Inflammatory macrophage treated with lipopolysaccharide for 1 hour (primary cell): ENCODE measurements at regions not wholly inside any gene's neighbourhood (a gene's known extent, or its start where the extent isn't known, plus 50 kb on each side); places are given as distances from the start of the nearest gene placed in this dataset.
A peak's percentile ranks its signal among the peaks of the same experiment; 100 is the strongest.

Experiments used
- DNase-seq, 2 donors: peaks; one replicate each; pipeline ENCODE4 v3.0.0-alpha.2; 2020 to 2022

DNA sequence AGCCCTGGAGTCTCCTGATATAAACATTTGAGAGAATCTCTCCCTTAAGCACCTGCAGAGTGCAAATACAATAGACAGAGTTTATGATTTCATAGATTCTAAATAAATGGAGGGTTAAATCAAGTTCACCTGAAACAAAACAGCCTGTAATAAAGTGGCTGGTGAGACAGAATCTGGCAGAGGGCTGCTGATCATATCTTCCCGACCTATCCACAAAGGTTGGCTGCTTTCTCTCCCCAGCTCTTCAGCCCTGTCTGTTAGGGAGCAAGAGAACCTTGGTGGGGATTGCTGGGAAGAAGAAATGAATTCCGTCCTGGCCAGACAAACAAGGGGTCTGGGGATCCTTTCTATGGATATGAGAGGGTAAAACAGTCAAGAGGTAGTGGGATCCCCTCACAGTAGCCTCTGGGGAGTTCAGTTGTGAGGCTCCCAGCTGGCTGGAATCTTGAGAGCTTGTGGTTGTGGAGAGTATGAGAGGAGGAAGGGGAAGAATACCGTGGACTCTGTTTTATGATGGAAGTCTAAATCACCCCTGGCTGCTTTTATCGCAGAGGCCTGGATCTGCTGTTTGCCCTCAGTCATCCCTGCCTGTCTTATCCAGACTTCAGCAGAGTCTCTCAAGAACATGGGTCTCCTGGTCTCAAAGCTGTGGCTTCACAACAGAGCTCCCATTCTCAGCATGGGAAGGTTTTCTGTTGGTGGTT, 451.3 kb downstream of the NTRK3 start:
- no peak for DNase-seq

DNA sequence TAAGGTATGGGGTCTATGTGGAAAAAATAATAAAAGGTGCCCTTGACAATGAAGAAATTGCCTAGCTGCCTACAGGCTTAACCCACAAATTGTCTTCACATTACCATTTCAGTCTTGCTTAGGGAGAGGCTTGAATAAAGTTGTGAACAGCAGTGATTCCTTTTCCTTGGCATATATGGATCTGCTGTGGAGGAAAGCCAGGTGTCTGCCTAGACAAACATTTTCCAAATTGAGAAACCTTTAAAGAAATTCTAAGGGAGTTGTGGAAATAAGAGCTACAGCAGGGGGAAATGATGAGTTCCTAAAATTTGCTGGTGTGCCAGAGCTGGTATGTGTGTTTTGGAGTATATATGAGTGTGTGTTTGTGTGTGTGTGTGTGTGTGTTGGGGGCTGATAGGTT, 452.1 kb downstream of the NTRK3 start:
- DNase-seq: no peak

DNA sequence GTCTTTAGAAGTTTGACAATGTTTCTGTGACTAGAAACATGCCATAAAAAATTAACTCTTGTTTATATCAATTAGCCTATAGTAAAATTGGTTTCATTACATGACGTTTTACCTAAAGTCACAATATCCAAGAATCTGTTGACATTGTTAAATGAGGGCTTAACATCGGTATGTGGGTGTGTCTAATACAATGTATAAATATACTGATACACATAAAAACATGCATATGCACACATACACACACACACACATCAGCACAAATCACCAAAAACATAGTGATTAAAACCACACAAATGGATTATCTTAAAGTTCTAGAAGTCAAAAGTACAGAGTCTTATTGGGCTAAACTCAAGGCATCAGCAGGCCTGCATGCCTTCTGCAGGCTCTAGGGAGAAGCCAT, 456.7 kb downstream of the NTRK3 start:
- DNase-seq: no peak

DNA sequence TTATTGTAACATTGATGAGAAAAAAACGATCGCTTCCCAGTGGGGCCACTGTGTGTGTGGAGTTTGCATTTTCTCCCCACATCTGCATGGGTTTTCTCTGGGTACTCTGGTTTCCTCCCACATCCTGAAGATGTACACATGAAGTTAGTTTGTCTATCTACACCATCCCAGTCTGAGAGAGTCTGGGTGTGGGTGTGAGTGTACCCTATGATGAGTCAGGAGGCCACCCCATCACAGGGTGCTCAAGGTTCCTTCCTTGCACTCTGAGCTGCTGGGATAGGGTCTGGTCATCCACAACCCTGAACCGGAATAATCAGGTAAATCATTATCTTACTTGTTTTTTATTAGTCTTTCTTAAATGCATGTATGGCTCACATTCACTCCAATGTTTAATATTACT, 457.1 kb downstream of the NTRK3 start:
- no peak for DNase-seq

DNA sequence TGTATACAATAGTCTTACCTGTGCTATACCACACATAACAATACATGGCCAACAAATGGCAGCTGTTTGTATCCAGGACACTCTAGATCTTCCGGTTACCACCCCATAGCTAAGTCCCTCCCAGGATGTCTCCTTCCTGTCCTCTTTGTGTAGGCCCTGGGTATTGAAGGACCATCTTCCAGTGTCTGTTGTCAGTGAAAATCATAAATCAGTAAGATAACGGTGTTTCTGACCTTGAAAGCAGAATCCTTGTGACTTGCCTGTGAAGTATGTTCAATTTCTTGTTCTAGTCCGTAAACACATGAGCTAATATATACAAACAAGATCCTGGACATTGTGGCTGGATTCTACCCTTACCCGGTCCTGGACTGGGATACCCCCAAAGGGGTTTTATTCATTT, 462.8 kb downstream of the NTRK3 start:
- no peak for DNase-seq

DNA sequence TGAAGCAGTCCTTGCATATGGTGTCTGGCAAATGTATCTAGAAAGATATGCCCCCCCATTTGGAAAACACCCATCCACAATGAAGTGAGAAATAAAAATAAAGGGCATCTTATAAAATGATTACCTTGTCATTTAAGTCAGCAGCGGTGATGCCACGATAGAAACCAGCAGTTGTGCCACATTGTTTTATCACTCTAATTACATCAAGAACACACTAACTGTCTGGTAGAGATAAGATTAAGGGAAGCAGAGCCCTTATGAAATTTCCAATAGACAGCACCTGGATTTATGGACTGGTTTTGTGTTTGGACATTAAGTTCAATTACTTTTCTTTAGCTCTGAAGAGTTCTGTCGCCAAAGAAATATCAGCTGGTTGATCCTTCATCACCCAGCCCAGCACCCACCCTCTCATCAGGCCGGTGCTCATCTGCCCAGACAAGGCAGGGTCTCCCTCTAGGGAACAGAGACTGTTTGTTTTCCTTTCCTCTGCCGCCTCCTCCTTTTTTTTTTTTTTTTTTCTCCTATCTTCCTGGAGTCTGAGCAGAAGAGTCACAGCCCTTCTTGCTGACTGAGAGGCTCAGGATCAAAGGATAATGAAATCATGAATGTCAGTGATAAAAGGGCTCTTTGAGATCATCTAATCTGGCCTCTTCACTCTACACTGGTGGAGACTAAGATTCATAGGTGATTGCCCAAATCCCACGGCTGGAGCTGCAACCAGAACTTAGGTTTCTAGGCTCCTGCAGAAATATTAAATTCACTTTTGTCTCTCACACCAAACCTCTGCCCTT, 464.1 kb downstream of the NTRK3 start:
- no peak for DNase-seq

DNA sequence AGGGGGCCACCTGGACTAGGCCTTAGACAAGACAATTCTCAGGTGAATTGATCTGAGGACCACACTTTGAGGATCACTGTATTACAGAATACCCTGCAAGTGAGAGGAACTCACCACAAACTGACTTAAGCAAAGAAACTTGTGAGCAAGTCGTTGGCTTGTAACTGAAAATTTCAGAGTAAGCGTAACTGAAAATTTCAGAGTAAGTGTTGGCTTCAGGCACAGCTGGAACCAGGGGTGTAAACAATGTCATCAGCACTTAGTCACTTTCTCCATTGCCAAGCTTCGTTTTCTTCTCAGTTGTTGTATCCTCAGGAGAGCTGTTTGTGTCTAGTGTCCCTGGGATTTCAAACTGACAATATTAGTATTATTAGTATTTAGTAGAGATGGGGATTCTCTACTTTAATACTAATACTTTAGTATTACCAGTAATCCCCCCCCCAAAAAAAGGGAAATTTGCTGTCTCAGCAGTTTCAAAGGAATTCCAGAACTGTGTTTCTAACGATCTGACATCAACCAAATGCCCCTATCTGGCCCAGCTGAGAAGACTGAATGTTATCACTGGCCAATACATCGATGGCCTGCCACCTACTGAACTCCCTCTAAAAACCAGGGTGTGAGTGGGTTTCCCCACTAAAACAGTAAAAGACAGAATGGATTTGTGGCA, 474.4 kb downstream of the NTRK3 start:
- no peak for DNase-seq

DNA sequence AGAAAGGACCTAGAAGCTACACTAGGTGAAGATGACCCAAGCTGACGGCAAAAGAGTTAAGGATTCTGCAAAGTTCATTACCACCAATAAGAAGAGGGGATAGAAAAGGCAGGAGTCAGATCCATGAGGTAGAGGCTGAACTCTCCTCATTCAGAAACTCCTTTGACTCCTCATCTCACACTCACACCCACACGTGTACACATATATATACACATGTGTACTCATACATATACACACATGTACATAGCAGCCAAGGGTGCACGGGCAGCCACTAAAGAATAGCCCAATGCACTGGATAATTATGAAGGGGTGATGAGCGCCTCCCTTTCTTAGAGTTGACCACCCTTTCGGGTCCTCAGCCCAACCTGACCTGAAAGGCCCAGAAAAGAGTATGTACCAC, 476.8 kb downstream of the NTRK3 start:
- no peak for DNase-seq

DNA sequence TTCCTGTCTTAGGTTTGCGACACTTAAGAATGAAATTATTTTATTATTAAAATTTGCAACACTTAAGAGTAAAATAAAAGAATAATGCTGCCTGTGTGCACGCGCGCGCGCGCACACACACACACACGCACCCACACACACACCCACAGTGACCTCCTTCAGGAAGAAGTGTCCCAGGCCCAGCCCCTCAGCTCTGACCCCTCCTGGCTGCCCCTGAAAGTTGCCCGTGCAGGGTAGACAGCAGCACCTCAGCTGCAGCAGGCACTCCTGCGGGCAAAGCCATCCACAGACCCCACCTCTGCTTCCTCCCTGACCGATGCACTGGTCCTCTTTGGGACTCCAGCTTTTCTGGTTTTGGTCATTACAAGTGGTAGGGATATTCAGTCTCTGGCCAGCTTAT, 478.2 kb downstream of the NTRK3 start:
- no peak for DNase-seq

DNA sequence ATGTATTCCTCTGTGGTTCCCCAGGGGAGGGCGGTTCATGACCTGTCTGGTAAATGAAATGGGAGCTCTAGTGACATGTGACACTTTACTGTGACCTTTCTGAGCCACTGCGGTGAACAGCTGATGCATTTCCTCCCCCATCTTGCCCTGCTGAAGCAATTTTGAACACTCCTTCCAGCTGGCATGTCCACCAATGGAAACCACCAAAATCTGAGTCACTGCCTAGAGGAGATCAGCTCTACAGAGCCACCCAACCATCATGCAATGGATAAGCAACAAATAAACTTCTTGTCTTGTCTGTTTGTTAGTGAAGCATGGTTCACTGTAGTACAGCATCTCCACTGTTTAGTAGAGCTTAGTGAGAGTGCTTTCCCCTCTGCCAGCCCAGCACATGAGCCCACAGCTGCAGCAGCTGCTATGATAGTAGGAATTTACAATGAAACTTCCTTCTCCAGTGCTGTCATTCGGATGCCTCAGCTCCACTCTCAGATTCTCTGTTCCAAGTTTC, 479.4 kb downstream of the NTRK3 start:
- peak; percentile 9 to 59 for DNase-seq

DNA sequence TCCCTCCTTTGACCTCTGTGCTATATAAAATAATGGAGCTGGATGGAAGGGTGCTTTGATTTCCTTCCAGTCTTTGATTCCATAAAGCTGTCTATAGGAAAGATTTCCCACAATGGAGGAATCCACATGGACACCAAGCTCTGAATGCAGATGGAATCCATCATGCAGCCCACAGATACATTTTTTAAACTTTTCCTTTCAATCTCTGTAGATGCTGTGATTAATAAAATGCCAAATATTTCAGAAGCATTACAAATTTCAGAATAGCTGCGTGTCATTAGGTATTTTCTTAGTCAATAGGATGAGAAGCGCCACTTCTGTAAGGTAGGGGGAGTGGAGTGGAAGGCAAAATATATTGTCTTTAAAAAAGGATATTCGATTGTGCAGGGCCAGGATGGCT, 489.0 kb downstream of the NTRK3 start:
- no peak for DNase-seq

DNA sequence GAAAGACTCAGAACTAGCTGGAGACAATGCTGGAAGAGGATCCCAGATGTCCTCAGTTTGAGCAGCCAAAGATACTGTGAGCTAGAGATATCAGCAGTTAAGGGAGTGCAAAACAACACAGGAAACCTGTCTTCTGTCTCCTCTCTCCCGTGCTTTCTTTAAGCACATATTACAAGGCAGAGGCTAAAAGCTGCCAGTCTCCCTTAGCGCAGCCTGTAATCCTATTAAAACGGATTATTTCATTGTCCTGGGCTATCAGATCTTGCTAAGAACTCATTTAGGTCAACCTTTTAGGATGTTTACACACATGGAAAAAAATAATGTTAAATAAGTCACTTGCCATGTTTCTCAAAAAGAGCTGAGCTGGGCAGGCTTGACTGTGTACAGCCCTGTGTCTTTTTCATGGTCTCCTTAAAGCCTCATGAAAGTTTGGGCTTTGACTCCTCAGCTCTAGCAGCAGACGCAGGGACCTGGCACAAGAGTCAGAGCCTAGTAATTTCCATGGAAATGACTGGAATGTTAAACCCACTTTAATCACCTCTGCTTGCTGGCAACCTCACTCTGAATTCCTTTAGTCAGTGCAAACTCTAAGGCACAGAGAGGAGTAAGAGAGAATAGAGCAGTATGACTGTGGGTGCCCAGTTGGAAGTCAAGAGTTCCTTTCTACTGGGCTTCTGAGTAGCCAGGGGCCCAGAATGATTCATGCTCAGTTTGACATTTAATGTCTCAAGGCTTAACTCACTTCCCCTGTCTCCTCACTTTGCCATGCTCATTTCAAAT, 491.9 kb downstream of the NTRK3 start:
- DNase-seq: peak; percentile 8 to 40

DNA sequence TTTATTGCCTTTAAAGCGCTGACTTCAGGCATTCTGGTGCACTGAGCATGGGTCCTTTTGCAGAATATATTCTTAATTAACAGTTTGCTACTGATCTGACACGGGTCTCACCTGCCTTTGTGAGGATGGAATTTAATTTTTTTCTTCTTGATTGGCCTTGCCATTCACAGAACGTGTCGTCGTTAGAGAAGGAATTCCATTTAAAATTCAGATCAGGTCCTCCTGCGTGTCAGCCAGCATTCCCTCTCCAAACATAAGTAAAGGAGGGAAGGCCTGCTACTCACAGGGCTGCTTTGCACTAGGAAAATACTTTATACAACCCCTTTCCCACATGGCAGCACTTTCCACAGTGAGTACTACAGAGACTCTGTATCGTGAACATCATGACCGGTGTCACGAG, 492.7 kb downstream of the NTRK3 start:
- no peak for DNase-seq

DNA sequence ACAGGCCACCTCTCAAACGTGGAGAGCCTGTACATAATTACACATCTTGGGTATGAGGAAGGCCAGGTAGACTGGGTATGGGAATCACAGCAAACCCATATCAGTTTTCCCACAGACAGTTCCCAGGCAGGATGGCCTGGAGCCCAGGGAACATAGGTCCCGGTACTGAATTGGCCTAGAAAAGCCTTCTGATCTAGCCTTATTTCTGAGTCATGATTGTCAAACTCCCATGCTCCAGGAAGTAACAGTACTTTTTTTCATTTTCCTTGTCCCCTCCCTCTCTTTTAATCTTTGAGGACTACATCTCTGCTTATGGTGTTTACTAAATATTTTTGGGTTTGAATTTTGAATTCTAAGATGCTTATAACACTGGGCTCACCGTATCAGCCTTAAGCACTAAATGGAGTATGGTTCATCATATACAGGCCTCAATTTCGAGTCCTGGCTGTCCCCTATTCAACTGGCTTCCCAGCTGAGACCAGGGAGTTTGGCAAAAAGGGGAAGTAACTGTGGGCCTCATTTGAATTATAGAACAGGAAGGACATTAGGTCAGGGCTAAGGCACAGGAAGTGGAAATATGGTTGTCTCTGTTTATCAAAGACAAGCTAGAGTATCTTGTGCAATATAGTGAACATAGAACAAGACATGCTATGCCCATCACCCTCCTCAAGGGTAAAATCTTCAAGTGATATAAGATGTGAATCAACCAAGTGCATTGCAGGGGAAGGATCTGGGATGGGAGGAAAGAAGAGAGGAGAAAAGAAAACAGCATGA, 494.6 kb downstream of the NTRK3 start:
- peak; percentile 69 to 81 for DNase-seq

DNA sequence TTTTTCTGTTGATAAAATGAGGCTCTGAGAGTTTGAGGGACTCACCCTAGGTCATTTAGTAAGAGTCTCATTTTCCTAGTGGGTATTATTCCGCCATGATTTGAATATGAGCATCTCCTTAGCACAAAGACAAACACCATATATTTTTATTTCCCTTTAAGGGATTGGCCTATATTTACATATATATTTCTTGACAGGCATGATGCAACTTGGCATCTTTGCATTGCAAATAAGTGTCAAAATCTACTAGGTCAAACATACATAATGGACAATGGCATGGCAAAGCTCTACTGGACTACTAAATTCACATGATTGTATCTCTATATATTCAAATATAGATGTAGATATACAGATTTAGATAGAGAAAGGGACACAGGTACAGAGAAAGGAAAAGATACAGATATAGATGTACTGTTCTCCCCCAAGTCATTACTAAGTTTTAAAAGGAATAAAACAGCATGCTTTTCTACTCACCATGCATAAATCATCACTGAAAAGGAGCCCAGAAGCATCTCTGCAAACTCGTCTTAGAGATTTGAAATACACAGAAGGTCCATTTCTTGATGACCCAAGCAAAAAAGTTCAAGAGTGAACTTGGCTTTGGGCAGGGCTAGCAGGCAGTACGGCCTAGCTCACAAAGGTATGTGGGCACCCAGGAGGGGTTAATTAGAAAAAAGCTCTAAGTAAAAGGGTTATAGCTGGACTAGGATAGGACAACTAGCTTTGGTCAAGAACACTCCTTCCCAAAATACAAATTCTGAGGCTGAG, 495.8 kb downstream of the NTRK3 start:
- DNase-seq: peak in 1 of 2 donors; percentile 6

DNA sequence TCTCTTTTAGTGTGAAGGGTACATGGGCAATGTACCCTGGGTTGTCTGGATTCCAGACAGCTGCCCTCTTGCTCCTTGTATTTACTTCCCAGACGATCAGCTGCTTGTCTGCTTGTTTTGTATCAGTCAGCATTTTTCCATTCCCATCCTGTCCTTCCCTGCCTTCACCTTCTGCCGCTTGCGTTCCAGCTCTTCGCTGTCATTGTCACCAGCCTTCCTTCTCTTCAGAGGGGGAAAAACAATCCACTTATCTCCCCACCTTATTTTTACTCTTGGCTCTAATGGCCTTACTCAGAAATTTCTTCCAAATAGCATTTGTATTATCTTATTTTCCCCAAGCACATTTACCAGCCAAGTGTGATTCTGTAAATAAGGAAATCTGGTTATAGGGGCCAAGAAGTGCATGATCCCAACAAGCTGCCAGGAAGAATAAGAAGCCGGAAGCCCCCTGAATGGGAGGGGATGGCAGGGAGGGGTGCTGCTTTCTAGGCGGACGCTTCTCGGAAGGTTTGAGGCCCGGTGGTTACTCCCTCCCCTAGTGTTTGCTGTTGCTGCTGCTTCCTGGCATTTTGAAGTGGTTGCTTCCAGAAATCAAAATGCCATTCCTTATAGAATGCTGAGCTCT, 497.6 kb downstream of the NTRK3 start:
- no peak for DNase-seq

DNA sequence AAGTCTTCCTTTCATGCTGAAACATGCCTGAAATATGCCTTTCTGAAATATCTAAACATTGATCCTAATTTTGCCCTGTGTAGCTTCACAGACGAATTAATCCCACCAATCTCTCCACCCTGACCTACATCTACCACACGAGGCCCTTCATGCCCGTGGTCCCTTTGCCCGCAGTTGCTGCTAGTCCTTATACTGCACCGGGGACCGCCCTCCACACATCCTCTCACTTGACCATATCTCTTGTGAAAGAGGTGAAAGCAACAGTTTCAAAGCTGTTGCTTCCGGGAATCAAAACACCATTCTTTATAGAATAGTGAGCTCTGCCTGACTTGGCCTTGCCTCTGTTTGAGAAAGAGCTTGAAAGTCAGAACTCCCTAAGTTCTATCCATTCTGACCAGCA, 499.5 kb downstream of the NTRK3 start:
- no peak for DNase-seq

DNA sequence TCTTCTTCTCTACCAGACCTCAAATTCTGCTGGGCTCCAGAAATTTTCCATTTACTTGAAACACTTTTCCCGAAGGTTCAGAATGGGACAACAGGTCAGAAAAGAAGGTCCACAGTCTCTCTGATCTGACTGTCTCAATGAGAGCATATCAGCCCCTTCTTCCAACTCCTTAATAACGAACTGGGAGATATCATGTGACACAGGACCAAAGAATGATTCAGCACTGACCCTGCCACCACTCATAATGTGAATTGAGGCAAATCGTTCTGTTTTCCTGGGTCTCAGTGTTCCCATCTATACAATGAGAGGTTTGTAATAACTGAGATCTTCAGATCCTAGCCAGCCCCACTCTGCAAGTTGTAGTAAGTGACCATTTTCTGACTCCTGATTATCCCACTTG, 500.5 kb downstream of the NTRK3 start:
- no peak for DNase-seq

DNA sequence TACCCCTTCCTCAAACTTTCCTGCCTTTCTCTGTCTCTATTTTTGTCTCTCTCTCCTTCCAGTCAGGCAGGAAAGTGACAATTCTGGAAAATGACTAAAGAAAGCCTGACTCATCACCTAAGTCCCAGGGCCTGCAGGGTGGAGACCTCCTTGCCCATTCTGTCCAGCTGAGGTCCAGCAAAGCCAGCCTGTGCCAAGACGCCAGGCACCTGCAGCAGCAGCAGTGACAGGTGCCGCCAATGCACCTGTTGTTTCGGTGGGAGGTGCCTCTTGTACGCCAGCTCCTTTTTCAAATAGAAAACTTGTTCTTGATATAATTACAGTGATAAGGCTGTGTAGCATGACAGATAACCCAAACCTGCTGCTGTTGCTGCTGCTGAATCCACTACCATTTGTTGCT, 501.3 kb downstream of the NTRK3 start:
- no peak for DNase-seq

DNA sequence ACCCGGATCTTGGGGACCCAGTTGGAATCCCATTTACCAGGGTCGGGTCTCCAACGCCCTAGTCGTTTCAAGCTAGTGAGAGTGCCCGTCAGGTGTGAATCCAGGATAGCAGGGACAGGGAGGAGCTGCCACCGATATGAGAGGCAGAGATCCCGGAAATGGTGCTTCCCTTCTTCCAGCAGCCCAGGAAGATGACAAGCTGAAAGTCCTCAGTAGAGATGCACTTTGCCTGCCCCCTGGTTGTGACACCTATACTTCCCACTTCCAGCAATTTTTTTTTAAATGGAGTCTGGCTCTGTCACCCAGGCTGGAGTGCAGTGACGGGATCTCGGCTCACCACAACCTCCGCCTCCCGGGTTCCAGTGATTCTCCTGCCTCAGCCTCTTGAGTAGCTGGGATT, 503.0 kb downstream of the NTRK3 start:
- DNase-seq: no peak
